Left ventricle myocardium inferior (tissue), 1 donor: ENCODE measurements at regions not wholly inside any gene's neighbourhood (a gene's known extent, or its start where the extent isn't known, plus 50 kb on each side); places are given as distances from the start of the nearest gene placed in this dataset.

Experiments
- DNase-seq: peaks from one replicate; pipeline ENCODE4 v3.0.0-alpha.2; 2020
- H3K27ac ChIP-seq: fragments of 200-600 bp; replicated peaks from 2 replicates; pipeline ENCODE4 v1.8.0; 2021
- H3K27me3 ChIP-seq: fragments of 200-600 bp; 2 replicates; pipeline ENCODE4 v1.8.0; 2021; ENCODE audit warnings: low read depth
- H3K36me3 ChIP-seq: fragments of 200-600 bp; 2 replicates; pipeline ENCODE4 v1.8.0; 2021
- H3K4me1 ChIP-seq: fragments of 200-600 bp; 2 replicates; pipeline ENCODE4 v1.8.0; 2021
- H3K4me3 ChIP-seq: fragments of 200-600 bp; 2 replicates; pipeline ENCODE4 v1.8.0; 2021; ENCODE audit warnings: mild to moderate bottlenecking, moderate library complexity
- H3K9me3 ChIP-seq: fragments of 200-600 bp; replicated peaks from 2 replicates; pipeline ENCODE4 v1.8.0; 2021
- CTCF ChIP-seq: fragments of 200-600 bp; IDR thresholded peaks from 2 replicates; pipeline ENCODE4 v1.8.0; 2021; ENCODE audit warnings: antibody characterized with exemption, mild to moderate bottlenecking, borderline replicate concordance
- intact Hi-C: fragments of 100-400 bp; cut with micrococcal nuclease; formaldehyde crosslinking; loops from one replicate; pipeline ENCODE4 v1.11.0; 2022
- donor health status: DM: no; HTN: yes; CAD: no; lungs with severe emphysema.

GRCh38 chr11:119889728-119890280 is 160.8 kb upstream of the NECTIN1 start:
- no peaks in the 10 kb centered on the region for H3K9me3 ChIP-seq
- TF ChIP-seq CTCF = no peak
- H3K27ac ChIP-seq = no peak overlapping the region
- H3K4me3 ChIP-seq = no peak overlapping the region
- intact Hi-C loops = no loop called here
- no peaks in the 10 kb centered on the region for H3K36me3 ChIP-seq
- H3K4me1 ChIP-seq = peaks cover 42% of the 10 kb centered on the region
- peaks cover 21% of the 10 kb centered on the region for H3K27me3 ChIP-seq
- no peak for DNase-seq

DNA sequence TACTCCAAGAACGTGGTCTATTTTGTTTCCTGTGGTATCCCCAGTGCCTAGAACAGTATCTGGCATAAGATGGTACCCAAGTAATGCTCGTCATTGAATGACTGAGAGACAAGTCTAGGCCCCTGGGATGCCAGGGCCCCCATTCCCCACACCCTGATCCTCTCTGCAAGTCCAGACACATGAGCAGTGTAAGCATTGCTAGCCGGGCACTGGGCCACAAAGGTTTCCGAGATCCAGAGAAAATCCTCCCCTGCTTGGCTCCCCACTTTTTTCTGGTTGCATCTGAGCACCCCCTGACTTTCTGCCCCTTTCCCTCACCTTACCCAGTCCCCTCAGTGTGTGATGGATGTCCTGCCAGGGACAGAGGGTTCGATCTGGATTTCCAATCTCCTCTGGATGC is 160.1 kb upstream of the NECTIN1 start:
- intact Hi-C loops = no loop called here
- TF ChIP-seq CTCF = no peak
- Histone ChIP-seq H3K27ac (no peak overlapping the region), H3K4me1 (peaks cover 42% of the 10 kb centered on the region), H3K27me3 (peaks cover 18% of the 10 kb centered on the region), H3K4me3 (no peak overlapping the region), H3K36me3 (no peaks in the 10 kb centered on the region), H3K9me3 (no peaks in the 10 kb centered on the region)
- DNase-seq = no peak

- TF ChIP-seq CTCF = no peak
- H3K36me3 ChIP-seq = no peaks in the 10 kb centered on the region
- intact Hi-C loops = no loop called here
- H3K27me3 ChIP-seq = peaks cover 18% of the 10 kb centered on the region
- no peak for DNase-seq
- peaks cover 42% of the 10 kb centered on the region for H3K4me1 ChIP-seq
- H3K9me3 ChIP-seq = no peaks in the 10 kb centered on the region
- H3K4me3 ChIP-seq = no peak overlapping the region
- H3K27ac ChIP-seq = peak overlapping the region; percentile 52
These were observed 159.1 kb upstream of the NECTIN1 start for GRCh38 chr11:119888119-119888518.

GRCh38 chr11:119886667-119887230 is 157.7 kb upstream of the NECTIN1 start:
- intact Hi-C loops = no loop called here
- Histone ChIP-seq H3K27me3 (peaks cover 13% of the 10 kb centered on the region), H3K4me1 (peaks cover 41% of the 10 kb centered on the region), H3K4me3 (no peak overlapping the region), H3K9me3 (no peaks in the 10 kb centered on the region), H3K36me3 (no peaks in the 10 kb centered on the region), H3K27ac (no peak overlapping the region)
- TF ChIP-seq CTCF = no peak
- no peak for DNase-seq

- peaks cover 37% of the 10 kb centered on the region for H3K4me1 ChIP-seq
- H3K27ac ChIP-seq = no peak overlapping the region
- H3K4me3 ChIP-seq = no peak overlapping the region
- H3K27me3 ChIP-seq = peaks cover 10% of the 10 kb centered on the region
- no peaks in the 10 kb centered on the region for H3K9me3 ChIP-seq
- no peaks in the 10 kb centered on the region for H3K36me3 ChIP-seq
- intact Hi-C loops = no loop called here
- no peak for TF ChIP-seq CTCF
- DNase-seq = no peak
These were observed 157.0 kb upstream of the NECTIN1 start for GRCh38 chr11:119885861-119886567.
